Liver (tissue), 3 donors: ENCODE measurements at regions not wholly inside any gene's neighbourhood (a gene's known extent, or its start where the extent isn't known, plus 50 kb on each side); places are given as distances from the start of the nearest gene placed in this dataset.

Experiments used
- HNF4G ChIP-seq: IDR thresholded peaks from 2 replicates; pipeline ENCODE4 v1.6.1; 2016; ENCODE audit warnings: antibody characterized with exemption
- JUND ChIP-seq, 2 donors: IDR thresholded peaks; 2 replicates each; pipeline ENCODE4 v1.6.1; 2016; ENCODE audit warnings: antibody characterized with exemption in 2 of 2
- RAD21 ChIP-seq, 2 donors: IDR thresholded peaks; 2 replicates each; pipeline ENCODE4 v1.6.1; 2016; ENCODE audit warnings: antibody characterized with exemption in 2 of 2, mild to moderate bottlenecking in 2 of 2
- SP1 ChIP-seq: IDR thresholded peaks from 2 replicates; pipeline ENCODE4 v1.6.1; 2018; ENCODE audit warnings: antibody characterized with exemption, mild to moderate bottlenecking
- TAF1 ChIP-seq: conservative IDR thresholded peaks from 2 replicates; pipeline ENCODE4 v1.6.1; 2016; ENCODE audit warnings: antibody characterized with exemption, mild to moderate bottlenecking
- TF ChIP-seq, protein P1 (sequence below): fragments of 150-350 bp; IDR thresholded peaks from 2 replicates; pipeline ENCODE4 v1.5.1; 2017; ENCODE audit warnings: improper control_type of control experiment, low read depth, low read length; ENCODE audit not compliant: missing input control
- TF ChIP-seq, protein P2 (sequence below): IDR thresholded peaks from 2 replicates; pipeline ENCODE4 v1.6.1; 2016; ENCODE audit warnings: antibody characterized with exemption
- TF ChIP-seq, protein P3 (sequence below): IDR thresholded peaks from 2 replicates; pipeline ENCODE4 v1.6.1; 2016; ENCODE audit warnings: antibody characterized with exemption, mild to moderate bottlenecking
- TF ChIP-seq, protein P4 (sequence below): IDR thresholded peaks from 2 replicates; pipeline ENCODE4 v1.6.1; 2016; ENCODE audit warnings: antibody characterized with exemption
- donor health status: healthy.
- donor health status: healthy.

DNA sequence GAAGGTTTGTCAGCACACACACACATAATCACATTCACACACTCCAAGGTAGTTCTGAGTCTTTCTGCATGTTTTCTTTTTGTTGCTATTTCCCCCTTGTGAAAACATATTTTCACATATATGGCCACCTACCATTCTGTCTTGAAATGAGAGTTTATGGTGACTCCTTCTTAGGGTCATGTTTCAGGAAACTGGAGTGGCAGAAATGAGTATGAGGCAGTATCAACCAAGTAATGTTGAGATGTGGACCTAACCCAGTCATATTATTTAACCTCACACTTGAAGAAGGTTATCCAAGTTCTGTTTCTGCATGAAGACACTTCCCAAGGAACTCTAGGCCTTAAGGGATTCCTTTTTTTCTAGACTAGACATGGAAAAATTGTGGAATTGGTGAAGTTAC is 481.4 kb downstream of the ETS1 start:
- TF ChIP-seq SP1 (no peak), RAD21 (IDR thresholded peaks at IDR 0.05) (no peak), JUND (IDR thresholded peaks at IDR 0.05) (no peak), HNF4G (no peak), TAF1 (no peak)
- TF ChIP-seq, protein P1, sequence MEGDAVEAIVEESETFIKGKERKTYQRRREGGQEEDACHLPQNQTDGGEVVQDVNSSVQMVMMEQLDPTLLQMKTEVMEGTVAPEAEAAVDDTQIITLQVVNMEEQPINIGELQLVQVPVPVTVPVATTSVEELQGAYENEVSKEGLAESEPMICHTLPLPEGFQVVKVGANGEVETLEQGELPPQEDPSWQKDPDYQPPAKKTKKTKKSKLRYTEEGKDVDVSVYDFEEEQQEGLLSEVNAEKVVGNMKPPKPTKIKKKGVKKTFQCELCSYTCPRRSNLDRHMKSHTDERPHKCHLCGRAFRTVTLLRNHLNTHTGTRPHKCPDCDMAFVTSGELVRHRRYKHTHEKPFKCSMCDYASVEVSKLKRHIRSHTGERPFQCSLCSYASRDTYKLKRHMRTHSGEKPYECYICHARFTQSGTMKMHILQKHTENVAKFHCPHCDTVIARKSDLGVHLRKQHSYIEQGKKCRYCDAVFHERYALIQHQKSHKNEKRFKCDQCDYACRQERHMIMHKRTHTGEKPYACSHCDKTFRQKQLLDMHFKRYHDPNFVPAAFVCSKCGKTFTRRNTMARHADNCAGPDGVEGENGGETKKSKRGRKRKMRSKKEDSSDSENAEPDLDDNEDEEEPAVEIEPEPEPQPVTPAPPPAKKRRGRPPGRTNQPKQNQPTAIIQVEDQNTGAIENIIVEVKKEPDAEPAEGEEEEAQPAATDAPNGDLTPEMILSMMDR = no peak
- TF ChIP-seq, protein P2, sequence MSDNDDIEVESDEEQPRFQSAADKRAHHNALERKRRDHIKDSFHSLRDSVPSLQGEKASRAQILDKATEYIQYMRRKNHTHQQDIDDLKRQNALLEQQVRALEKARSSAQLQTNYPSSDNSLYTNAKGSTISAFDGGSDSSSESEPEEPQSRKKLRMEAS = no peak
- TF ChIP-seq, protein P3, sequence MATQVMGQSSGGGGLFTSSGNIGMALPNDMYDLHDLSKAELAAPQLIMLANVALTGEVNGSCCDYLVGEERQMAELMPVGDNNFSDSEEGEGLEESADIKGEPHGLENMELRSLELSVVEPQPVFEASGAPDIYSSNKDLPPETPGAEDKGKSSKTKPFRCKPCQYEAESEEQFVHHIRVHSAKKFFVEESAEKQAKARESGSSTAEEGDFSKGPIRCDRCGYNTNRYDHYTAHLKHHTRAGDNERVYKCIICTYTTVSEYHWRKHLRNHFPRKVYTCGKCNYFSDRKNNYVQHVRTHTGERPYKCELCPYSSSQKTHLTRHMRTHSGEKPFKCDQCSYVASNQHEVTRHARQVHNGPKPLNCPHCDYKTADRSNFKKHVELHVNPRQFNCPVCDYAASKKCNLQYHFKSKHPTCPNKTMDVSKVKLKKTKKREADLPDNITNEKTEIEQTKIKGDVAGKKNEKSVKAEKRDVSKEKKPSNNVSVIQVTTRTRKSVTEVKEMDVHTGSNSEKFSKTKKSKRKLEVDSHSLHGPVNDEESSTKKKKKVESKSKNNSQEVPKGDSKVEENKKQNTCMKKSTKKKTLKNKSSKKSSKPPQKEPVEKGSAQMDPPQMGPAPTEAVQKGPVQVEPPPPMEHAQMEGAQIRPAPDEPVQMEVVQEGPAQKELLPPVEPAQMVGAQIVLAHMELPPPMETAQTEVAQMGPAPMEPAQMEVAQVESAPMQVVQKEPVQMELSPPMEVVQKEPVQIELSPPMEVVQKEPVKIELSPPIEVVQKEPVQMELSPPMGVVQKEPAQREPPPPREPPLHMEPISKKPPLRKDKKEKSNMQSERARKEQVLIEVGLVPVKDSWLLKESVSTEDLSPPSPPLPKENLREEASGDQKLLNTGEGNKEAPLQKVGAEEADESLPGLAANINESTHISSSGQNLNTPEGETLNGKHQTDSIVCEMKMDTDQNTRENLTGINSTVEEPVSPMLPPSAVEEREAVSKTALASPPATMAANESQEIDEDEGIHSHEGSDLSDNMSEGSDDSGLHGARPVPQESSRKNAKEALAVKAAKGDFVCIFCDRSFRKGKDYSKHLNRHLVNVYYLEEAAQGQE = no peak
- TF ChIP-seq, protein P4, sequence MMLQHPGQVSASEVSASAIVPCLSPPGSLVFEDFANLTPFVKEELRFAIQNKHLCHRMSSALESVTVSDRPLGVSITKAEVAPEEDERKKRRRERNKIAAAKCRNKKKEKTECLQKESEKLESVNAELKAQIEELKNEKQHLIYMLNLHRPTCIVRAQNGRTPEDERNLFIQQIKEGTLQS = no peak
